Epithelial cell of esophagus (primary cell): ENCODE measurements at regions not wholly inside any gene's neighbourhood (a gene's known extent, or its start where the extent isn't known, plus 50 kb on each side); places are given as distances from the start of the nearest gene placed in this dataset.
A peak's percentile ranks its signal among the peaks of the same experiment; 100 is the strongest.
"Not testable (repeated sequence)": the region's sequence is repeated elsewhere in the genome, so short reads cannot be mapped to it uniquely, and the experiment has no call there.

Experiments used
- DNase-seq: peaks from one replicate; pipeline ENCODE4 v3.0.0; 2010; ENCODE audit warnings: low read depth
- H3K4me3 ChIP-seq: 2 replicates; pipeline ENCODE4 v1.5.1; 2011; ENCODE audit warnings: mild to moderate bottlenecking, low read length, control low read depth
- TF ChIP-seq, protein P1 (sequence below): IDR thresholded peaks from 2 replicates; pipeline ENCODE4 v1.5.1; 2011; ENCODE audit warnings: low read depth, mild to moderate bottlenecking, low read length, control low read depth, inconsistent platforms; ENCODE audit not compliant: insufficient read depth; ENCODE audit errors: missing control alignments

DNA sequence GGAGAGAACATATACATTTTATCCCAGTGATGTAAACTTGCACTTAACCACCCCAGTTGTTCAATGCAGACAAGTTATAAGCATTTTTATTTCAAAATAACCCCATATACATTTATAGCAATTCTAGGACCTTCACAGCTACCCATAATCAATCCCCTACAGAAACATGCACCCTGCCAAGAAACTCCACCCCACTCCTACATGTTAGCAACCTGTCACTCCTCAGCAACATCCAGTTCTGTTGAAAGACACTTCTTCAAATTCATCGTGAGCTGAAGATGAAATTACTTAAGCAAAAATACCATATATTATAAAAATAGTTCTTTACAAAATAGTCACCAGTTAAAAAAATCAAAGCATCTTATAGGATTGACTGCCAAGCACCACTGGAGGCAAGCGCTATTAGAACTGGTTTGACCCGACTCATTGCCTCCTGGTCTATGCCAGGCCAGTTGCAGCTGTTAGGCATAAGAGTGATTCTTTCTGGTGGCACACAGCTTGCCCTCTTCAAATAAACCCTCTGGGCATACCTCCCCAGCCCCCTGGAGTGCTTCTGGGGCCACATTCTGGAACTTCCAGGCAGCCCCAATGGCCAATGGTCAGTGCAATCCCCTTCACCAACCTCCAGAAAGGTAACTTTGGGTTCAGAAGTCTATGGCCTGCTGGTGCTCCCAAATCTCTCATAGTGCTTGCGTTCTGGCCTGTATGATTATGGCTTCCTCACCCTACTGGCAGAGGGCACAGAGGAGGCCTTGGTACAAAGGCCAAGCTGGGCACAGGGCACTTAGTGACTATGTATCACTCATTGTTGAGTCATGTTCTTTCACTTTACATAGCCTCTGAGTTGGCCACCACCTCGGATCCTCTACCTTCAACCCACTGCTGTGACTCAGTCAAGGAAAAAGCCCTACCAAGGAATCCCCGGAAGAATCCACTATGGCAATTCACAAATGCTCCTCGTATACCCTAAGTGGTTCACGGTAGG is 72.2 kb upstream of the RALGPS2 start:
- H3K4me3 ChIP-seq: no peak overlapping the region
- TF ChIP-seq, protein P1, sequence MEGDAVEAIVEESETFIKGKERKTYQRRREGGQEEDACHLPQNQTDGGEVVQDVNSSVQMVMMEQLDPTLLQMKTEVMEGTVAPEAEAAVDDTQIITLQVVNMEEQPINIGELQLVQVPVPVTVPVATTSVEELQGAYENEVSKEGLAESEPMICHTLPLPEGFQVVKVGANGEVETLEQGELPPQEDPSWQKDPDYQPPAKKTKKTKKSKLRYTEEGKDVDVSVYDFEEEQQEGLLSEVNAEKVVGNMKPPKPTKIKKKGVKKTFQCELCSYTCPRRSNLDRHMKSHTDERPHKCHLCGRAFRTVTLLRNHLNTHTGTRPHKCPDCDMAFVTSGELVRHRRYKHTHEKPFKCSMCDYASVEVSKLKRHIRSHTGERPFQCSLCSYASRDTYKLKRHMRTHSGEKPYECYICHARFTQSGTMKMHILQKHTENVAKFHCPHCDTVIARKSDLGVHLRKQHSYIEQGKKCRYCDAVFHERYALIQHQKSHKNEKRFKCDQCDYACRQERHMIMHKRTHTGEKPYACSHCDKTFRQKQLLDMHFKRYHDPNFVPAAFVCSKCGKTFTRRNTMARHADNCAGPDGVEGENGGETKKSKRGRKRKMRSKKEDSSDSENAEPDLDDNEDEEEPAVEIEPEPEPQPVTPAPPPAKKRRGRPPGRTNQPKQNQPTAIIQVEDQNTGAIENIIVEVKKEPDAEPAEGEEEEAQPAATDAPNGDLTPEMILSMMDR: no peak
- DNase-seq: peak; percentile 80

DNA sequence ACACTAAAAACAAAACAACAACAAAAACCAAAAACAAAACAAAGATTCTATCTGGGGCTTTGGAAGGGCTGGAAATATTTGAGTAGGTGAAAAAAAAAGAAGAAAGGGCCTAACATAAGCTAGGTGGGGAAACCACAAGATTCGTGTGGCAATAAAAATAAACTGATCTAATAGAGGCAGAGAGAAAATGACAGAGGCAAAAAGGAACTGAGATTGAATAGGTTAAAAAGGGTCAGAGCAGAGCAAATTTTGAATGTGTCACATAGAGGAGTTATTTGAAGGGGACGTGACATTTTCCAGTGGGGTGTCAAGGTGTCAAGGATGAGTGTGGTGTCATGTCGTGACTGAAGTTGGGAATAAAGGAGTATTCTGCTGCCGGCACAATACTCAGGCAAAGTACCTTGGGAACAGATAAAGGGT is 65.2 kb upstream of the RALGPS2 start:
- no peak overlapping the region for H3K4me3 ChIP-seq
- DNase-seq: no peak
- TF ChIP-seq, protein P1: no peak

DNA sequence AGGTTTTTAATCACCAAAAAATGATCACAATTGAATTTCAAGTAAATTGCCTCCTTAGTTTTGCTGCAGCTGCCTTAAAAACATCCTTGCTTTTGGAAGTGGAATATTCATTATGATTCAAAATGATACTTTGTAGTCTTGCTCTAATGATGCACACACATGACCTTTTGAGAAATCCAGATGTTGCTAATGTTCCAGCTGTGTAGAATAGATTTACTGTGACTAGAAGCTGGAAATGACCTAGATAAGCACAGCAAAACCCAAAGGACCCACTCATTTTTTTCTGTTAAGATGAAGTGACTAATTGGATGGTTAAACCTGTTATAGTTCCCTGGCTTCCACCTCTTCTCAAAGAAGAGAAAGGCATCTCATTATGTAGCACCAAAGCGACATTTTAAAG is 64.6 kb upstream of the RALGPS2 start:
- TF ChIP-seq, protein P1: no peak
- H3K4me3 ChIP-seq: no peak overlapping the region
- DNase-seq: no peak

DNA sequence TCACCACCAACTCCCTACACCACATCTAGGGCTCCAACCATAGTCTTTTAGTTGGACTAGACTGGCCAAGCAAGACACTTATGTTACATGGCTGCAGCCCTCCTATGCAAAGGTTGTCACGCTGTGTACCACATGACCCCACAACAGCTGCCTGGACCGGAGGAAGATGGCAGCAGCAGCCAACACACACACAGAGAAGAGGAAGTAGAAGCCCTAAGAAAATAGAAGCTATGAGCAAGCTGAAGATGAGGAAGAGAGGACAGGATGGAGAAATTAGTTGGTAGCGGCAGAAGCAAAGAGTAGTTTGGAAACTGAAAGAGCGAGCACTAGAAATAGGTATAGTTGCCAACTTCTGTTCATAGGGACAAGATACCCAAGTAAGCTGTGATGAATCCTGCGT is 60.8 kb upstream of the RALGPS2 start:
- no peak for DNase-seq
- H3K4me3 ChIP-seq: no peak overlapping the region
- TF ChIP-seq, protein P1: no peak

DNA sequence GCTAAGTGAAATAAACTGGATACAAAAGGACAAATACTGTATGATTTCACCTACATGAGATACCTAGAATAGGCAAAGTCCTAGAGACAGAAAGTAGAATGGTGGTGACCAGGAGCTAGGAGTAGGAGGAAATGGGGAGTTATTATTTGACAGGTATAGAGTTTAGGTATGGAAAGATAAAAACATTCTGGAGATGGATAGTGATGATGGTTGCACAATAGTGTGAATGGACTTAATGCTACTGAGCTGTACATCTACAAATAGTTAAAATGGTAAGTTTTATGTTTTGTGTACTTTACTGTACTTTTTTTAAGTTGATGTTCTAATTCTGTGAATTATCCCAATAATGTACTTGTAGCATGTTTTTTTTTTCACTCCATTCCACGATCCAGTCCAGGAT is 59.5 kb upstream of the RALGPS2 start:
- no peak overlapping the region for H3K4me3 ChIP-seq
- no peak for DNase-seq
- TF ChIP-seq, protein P1: no peak

DNA sequence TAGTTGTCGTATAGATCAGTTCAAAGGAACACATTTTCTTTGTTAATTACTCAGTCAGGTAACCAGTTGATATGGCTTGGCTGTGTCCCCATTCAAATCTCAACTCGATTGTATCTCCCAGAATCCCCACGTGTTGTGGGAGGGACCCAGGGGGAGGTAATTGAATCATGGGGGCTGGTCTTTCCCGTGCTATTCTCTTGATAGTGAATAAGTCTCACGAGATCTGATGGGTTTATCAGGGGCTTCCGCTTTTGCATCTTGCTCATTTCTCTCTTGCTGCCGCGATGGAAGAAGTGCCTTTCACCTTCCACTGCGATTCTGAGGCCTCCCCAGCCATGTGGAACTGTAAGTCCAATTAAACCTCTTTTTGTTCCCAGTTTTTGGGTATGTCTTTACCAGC is 58.2 kb upstream of the RALGPS2 start:
- H3K4me3 ChIP-seq, DNase-seq: not testable (repeated sequence)

DNA sequence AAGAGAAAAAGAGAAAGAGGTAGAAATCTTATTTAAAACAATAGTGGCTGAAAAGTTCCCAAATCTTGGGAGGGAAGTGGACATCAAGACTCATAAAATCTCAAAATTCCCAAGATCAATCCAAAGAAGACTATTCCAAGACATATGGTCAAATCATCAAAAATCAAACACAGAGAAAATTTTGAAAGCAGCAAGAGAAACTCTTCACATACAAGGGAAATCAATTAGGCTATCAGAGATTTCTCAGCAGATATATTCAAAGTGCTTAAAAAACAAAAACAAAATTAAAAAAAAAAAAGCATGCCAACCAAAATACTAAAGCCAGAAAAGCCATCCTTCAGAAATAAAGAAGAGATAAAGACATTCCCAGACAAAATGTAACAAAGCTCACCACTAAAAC is 52.6 kb upstream of the RALGPS2 start:
- TF ChIP-seq, protein P1: no peak

DNA sequence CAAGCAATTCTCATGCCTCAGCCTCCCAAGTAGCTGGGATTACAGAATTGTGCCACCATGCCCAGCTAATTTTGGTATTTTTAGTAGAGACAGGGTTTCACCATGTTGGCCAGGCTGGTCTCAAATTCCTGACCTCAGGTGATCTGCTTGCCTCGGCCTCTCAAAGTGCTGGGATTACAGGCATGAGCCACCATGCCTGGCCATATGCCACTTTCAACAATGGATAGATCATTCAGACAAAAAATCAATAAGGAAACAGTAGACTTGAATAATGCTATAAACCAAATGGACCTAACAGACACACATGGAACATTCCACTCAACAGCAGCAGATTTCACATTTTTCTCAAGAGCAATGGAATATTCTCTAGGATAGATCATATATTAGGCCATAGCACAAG is 50.5 kb upstream of the RALGPS2 start:
- DNase-seq, H3K4me3 ChIP-seq: not testable (repeated sequence)

More for the DNA sequence above, 52.6 kb upstream of the RALGPS2 start:
- no peak for DNase-seq
- no peak overlapping the region for H3K4me3 ChIP-seq
